ENCODE measurements at regions not wholly inside any gene's neighbourhood (a gene's known extent, or its start where the extent isn't known, plus 50 kb on each side); places are given as distances from the start of the nearest gene placed in this dataset.

GRCh38 chr5:52255308-52255707 is 532.4 kb upstream of the ITGA1 start:
- no peak for DNase-seq (ENCODE audit: low read depth)
- no peak overlapping the region for H3K4me3 ChIP-seq (ENCODE audit: low read depth, low read length)
- TF ChIP-seq CTCF (IDR thresholded peaks at IDR 0.05; ENCODE audit: insufficient read depth, low read depth, low read length, missing control alignments), result no peak

- no peak overlapping the region for H3K4me3 ChIP-seq (ENCODE audit: low read depth, low read length)
- no peak for TF ChIP-seq CTCF (IDR thresholded peaks at IDR 0.05; ENCODE audit: insufficient read depth, low read depth, low read length, missing control alignments)
- DNase-seq (ENCODE audit: low read depth), result peak; percentile 1
These were observed 524.9 kb upstream of the ITGA1 start for GRCh38 chr5:52262844-52263243.

GRCh38 chr5:52269401-52269800 is 518.3 kb upstream of the ITGA1 start:
- TF ChIP-seq CTCF (IDR thresholded peaks at IDR 0.05; ENCODE audit: insufficient read depth, low read depth, low read length, missing control alignments), result no peak
- H3K4me3 ChIP-seq (ENCODE audit: low read depth, low read length), result no peak overlapping the region
- no peak for DNase-seq (ENCODE audit: low read depth)

- no peak for DNase-seq (ENCODE audit: low read depth)
- H3K4me3 ChIP-seq (ENCODE audit: low read depth, low read length), result no peak overlapping the region
These were observed 517.9 kb upstream of the ITGA1 start for GRCh38 chr5:52269859-52270258.

GRCh38 chr5:52275639-52276038 is 512.1 kb upstream of the ITGA1 start:
- H3K4me3 ChIP-seq (ENCODE audit: low read depth, low read length), result no peak overlapping the region
- TF ChIP-seq CTCF (IDR thresholded peaks at IDR 0.05; ENCODE audit: insufficient read depth, low read depth, low read length, missing control alignments), result no peak
- no peak for DNase-seq (ENCODE audit: low read depth)

More at GRCh38 chr5:52269859-52270258, 517.9 kb upstream of the ITGA1 start:
- TF ChIP-seq CTCF (IDR thresholded peaks at IDR 0.05; ENCODE audit: insufficient read depth, low read depth, low read length, missing control alignments), result no peak

GRCh38 chr5:52277101-52277500 is 510.6 kb upstream of the ITGA1 start:
- DNase-seq (ENCODE audit: low read depth), result no peak
- no peak for TF ChIP-seq CTCF (IDR thresholded peaks at IDR 0.05; ENCODE audit: insufficient read depth, low read depth, low read length, missing control alignments)

GRCh38 chr5:52282647-52283046 is 505.1 kb upstream of the ITGA1 start:
- H3K4me3 ChIP-seq (ENCODE audit: low read depth, low read length), result no peak overlapping the region
- DNase-seq (ENCODE audit: low read depth), result no peak
- TF ChIP-seq CTCF (IDR thresholded peaks at IDR 0.05; ENCODE audit: insufficient read depth, low read depth, low read length, missing control alignments), result no peak

More at GRCh38 chr5:52277101-52277500, 510.6 kb upstream of the ITGA1 start:
- no peak overlapping the region for H3K4me3 ChIP-seq (ENCODE audit: low read depth, low read length)

Data from GM12865 (cell line).